IMR-90 (cell line): ENCODE measurements at regions not wholly inside any gene's neighbourhood (a gene's known extent, or its start where the extent isn't known, plus 50 kb on each side); places are given as distances from the start of the nearest gene placed in this dataset.

Experiments
- ATAC-seq: fragments of 200-7000 bp; cut with Tn5 transposase; 2 replicates; pipeline ENCODE4 v1.9.1; 2020; ENCODE audit warnings: low read depth, mild to moderate bottlenecking, moderate library complexity
- BruUV-seq: library from RNA; stranded (reverse); fragments of 400-500 nt; replicated peaks from 2 replicates; lab custom pipeline; 2021; lab: Mats Ljungman, UMichigan
- CTCF ChIA-PET: fragments of 300-600 bp; formaldehyde crosslinking; extraction: SDS; loops from one replicate; lab custom pipeline; 2021; ENCODE audit warnings: antibody characterized with exemption; lab: Yijun Ruan, JAX
- POLR2A ChIA-PET: fragments of 300-600 bp; sonication (Branson Sonifier 250); formaldehyde crosslinking; loops from one replicate; lab custom pipeline; 2022; ENCODE audit warnings: antibody characterized with exemption; ENCODE audit not compliant: unreplicated experiment; lab: Charles Lee
- DNase-seq: peaks from one replicate; pipeline ENCODE4 v3.0.0; 2013
- H2AFZ ChIP-seq: replicated peaks from 2 replicates; pipeline ENCODE3; 2013; ENCODE audit warnings: low read length, mild to moderate bottlenecking; ENCODE audit not compliant: poor library complexity
- H2AK5ac ChIP-seq: 2 replicates; pipeline ENCODE4 v1.6.1; 2013; ENCODE audit warnings: low read depth, low read length, inconsistent platforms
- H2AK9ac ChIP-seq: replicated peaks from 2 replicates; pipeline ENCODE3; 2013; ENCODE audit warnings: mild to moderate bottlenecking, low read depth, low read length, moderate library complexity; ENCODE audit not compliant: poor library complexity
- H2BK120ac ChIP-seq: 2 replicates; pipeline ENCODE4 v1.6.1; 2013; ENCODE audit warnings: low read depth, low read length, inconsistent platforms
- H2BK15ac ChIP-seq: 3 replicates; pipeline ENCODE4 v1.6.1; 2013; ENCODE audit warnings: low read depth, low read length, inconsistent platforms
- H2BK20ac ChIP-seq: 2 replicates; pipeline ENCODE4 v1.6.1; 2013; ENCODE audit warnings: low read depth, mild to moderate bottlenecking, inconsistent platforms, low read length, moderate library complexity
- H2BK5ac ChIP-seq: 2 replicates; pipeline ENCODE4 v1.6.1; 2013; ENCODE audit warnings: mild to moderate bottlenecking, low read depth, low read length, inconsistent platforms; ENCODE audit not compliant: poor library complexity, severe bottlenecking
- H3K14ac ChIP-seq: replicated peaks from 2 replicates; pipeline ENCODE4 v1.6.1; 2013; ENCODE audit warnings: low read depth, low read length, inconsistent platforms
- H3K18ac ChIP-seq: 2 replicates; pipeline ENCODE4 v1.6.1; 2013; ENCODE audit warnings: low read depth, low read length, control low read depth
- H3K23ac ChIP-seq: 2 replicates; pipeline ENCODE4 v1.6.1; 2013; ENCODE audit warnings: low read depth, low read length, inconsistent platforms
- H3K27ac ChIP-seq: 2 replicates; pipeline ENCODE4 v1.5.1; 2013; ENCODE audit warnings: mild to moderate bottlenecking, control low read depth, low read length; ENCODE audit not compliant: insufficient read depth
- H3K27me3 ChIP-seq: 2 replicates; pipeline ENCODE4 v1.6.1; 2013; ENCODE audit warnings: low read length; ENCODE audit not compliant: control insufficient read depth, insufficient read depth
- H3K36me3 ChIP-seq: 2 replicates; pipeline ENCODE4 v1.6.1; 2013; ENCODE audit warnings: low read length, mixed read lengths; ENCODE audit not compliant: control insufficient read depth, insufficient read depth
- H3K4ac ChIP-seq: 2 replicates; pipeline ENCODE4 v1.6.1; 2013; ENCODE audit warnings: low read depth, low read length, inconsistent platforms
- H3K4me1 ChIP-seq: 2 replicates; pipeline ENCODE4 v1.6.1; 2013; ENCODE audit warnings: low read length, mixed read lengths; ENCODE audit not compliant: control insufficient read depth, insufficient read depth
- H3K4me2 ChIP-seq: 2 replicates; pipeline ENCODE4 v1.6.1; 2013; ENCODE audit warnings: low read depth, mild to moderate bottlenecking, control low read depth, low read length, moderate library complexity
- H3K4me3 ChIP-seq: 2 replicates; pipeline ENCODE4 v1.5.1; 2013; ENCODE audit warnings: low read depth, mild to moderate bottlenecking, control low read depth, low read length, moderate library complexity; ENCODE audit not compliant: insufficient read depth
- H3K56ac ChIP-seq: 2 replicates; pipeline ENCODE4 v1.6.1; 2013; ENCODE audit warnings: low read length, inconsistent platforms; ENCODE audit not compliant: insufficient read depth; ENCODE audit errors: extremely low read depth
- H3K79me1 ChIP-seq, 2 experiments: 2 replicates each; pipeline ENCODE4 v1.6.1; 2013; ENCODE audit warnings: low read length in 2 of 2, inconsistent platforms in 1 of 2, low read depth in 1 of 2
- H3K9ac ChIP-seq: 2 replicates; pipeline ENCODE4 v1.6.1; 2013; ENCODE audit warnings: low read depth, low read length, control low read depth
- H3K9me1 ChIP-seq: 2 replicates; pipeline ENCODE4 v1.6.1; 2013; ENCODE audit warnings: low read length, inconsistent platforms; ENCODE audit not compliant: insufficient read depth
- H3K9me3 ChIP-seq: 2 replicates; pipeline ENCODE4 v1.6.1; 2013; ENCODE audit warnings: low read length; ENCODE audit not compliant: control insufficient read depth, insufficient read depth
- H4K20me1 ChIP-seq: 2 replicates; pipeline ENCODE4 v1.6.1; 2013; ENCODE audit warnings: low read length, inconsistent platforms; ENCODE audit not compliant: insufficient read depth
- H4K5ac ChIP-seq: 2 replicates; pipeline ENCODE4 v1.6.1; 2013; ENCODE audit warnings: mild to moderate bottlenecking, low read depth, low read length, control low read depth
- H4K8ac ChIP-seq, 2 experiments: 2 replicates each; pipeline ENCODE4 v1.6.1; 2013; ENCODE audit warnings: low read depth in 2 of 2, low read length in 2 of 2, control low read depth in 1 of 2, inconsistent platforms in 1 of 2
- H4K91ac ChIP-seq: 2 replicates; pipeline ENCODE4 v1.6.1; 2013; ENCODE audit warnings: low read depth, low read length, inconsistent platforms; ENCODE audit not compliant: insufficient read depth
- BHLHE40 ChIP-seq: fragments of 150-350 bp; IDR thresholded peaks from 2 replicates; pipeline ENCODE4 v1.6.1; 2016; ENCODE audit warnings: mild to moderate bottlenecking, low read depth, low read length
- CTCF ChIP-seq: conservative IDR thresholded peaks from 2 replicates; pipeline ENCODE4 v1.5.1; 2012; ENCODE audit warnings: mild to moderate bottlenecking, low read depth, low read length, improper control_type of control experiment
- FOS ChIP-seq: fragments of 150-350 bp; IDR thresholded peaks from 2 replicates; pipeline ENCODE4 v1.6.1; 2016; ENCODE audit warnings: low read depth, low read length
- MXI1 ChIP-seq: IDR thresholded peaks from 2 replicates; pipeline ENCODE4 v1.6.1; 2012; ENCODE audit warnings: low read depth, mild to moderate bottlenecking, low read length, moderate library complexity, borderline replicate concordance
- NFE2L2 ChIP-seq: fragments of 150-350 bp; IDR thresholded peaks from 2 replicates; pipeline ENCODE4 v1.6.1; 2016; ENCODE audit warnings: low read depth, mild to moderate bottlenecking, low read length
- WGBS, 2 experiments: methylation state at CpG; one replicate each; pipeline versions ENCODE4 v1.1.5 to v1.1.7; 2013; ENCODE audit warnings: missing lambda C conversion rate in 2 of 2; ENCODE audit not compliant: insufficient read length in 1 of 2; ENCODE audit errors: extremely low coverage in 2 of 2; 5-methylcytosine and 5-hydroxymethylcytosine counted together
- dilution Hi-C: fragments of 300-500 bp; cut with HindIII; formaldehyde crosslinking; loops from one replicate; pipeline ENCODE4 v1.14.3; 2018; ENCODE audit warnings: low sequenced_read_pairs; ENCODE audit not compliant: unreplicated experiment
- in situ Hi-C: fragments of 300-500 bp; cut with MboI; formaldehyde crosslinking; loops from 3 replicates; pipeline ENCODE4 v1.14.3; 2019; ENCODE audit warnings: low sequenced_read_pairs, inconsistent platforms, mixed read lengths
- intact Hi-C: fragments of 100-400 bp; cut with micrococcal nuclease; formaldehyde crosslinking; loops from 2 replicates; pipeline ENCODE4 v1.10.0; 2022

GRCh38 chr9:16033253-16033652, 480.4 kb downstream of the CCDC171 start:
- peak overlapping the region; percentile 75 for H3K4ac ChIP-seq
- dilution Hi-C loops: no loop called here
- H3K56ac ChIP-seq: no peak overlapping the region
- H3K18ac ChIP-seq: no peak overlapping the region
- no peak overlapping the region for H4K8ac ChIP-seq
- peak overlapping the region; percentile 33 for H2AK9ac ChIP-seq
- H2BK20ac ChIP-seq: peak overlapping the region; percentile 76; the same call in 1 of the 2 replicates
- H2BK120ac ChIP-seq: peak overlapping the region; percentile 83
- H3K9ac ChIP-seq: no peak overlapping the region
- no peak overlapping the region for H3K4me2 ChIP-seq
- TF ChIP-seq FOS (no peak), MXI1 (no peak), CTCF (no peak), NFE2L2 (no peak), BHLHE40 (no peak)
- WGBS, 2 experiments: 100% methylated on average over 1 of the region's 14 CpGs; no CpG with 5 or more reads in 1 of the 2 experiments
- H3K4me1 ChIP-seq: peaks cover 16% of the 10 kb centered on the region
- peak overlapping the region; percentile 61; the same call in 1 of the 2 replicates for H3K14ac ChIP-seq
- peak overlapping the region; percentile 93; the same call in 2 of the 3 replicates for H2BK15ac ChIP-seq
- no peak overlapping the region for H3K23ac ChIP-seq
- DNase-seq (no peak), ATAC-seq (no peak)
- H3K4me3 ChIP-seq: no peak overlapping the region
- peaks cover 4% of the 10 kb centered on the region; the same call in 1 of the 2 replicates for H3K9me3 ChIP-seq
- POLR2A ChIA-PET: no interaction called here
- peak overlapping the region; percentile 87 for H2AK5ac ChIP-seq
- no peaks in the 10 kb centered on the region for H3K36me3 ChIP-seq
- no peak overlapping the region for H4K5ac ChIP-seq
- CTCF ChIA-PET: interaction anchor here (0.6 kb wide), 2 partner anchors 156 to 166 kb away, joined by 3 to 7 read pairs; no protein-coding TSS in a partner anchor
- peak overlapping the region; percentile 26 for H2AFZ ChIP-seq
- intact Hi-C loops: no loop called here
- no peak overlapping the region for H3K27ac ChIP-seq
- H4K20me1 ChIP-seq: no peaks in the 10 kb centered on the region
- in situ Hi-C loops: no loop called here
- no peaks in the 10 kb centered on the region for H3K27me3 ChIP-seq
- BruUV-seq: no TSS peak
- no peaks in the 10 kb centered on the region for H3K79me1 ChIP-seq
- H2BK5ac ChIP-seq: no peak overlapping the region
- H3K9me1 ChIP-seq: peaks cover 5% of the 10 kb centered on the region
- H4K91ac ChIP-seq: peak overlapping the region; percentile 26; the same call in 1 of the 2 replicates
